WTC11 (cell line): ENCODE measurements at regions not wholly inside any gene's neighbourhood (a gene's known extent, or its start where the extent isn't known, plus 50 kb on each side); places are given as distances from the start of the nearest gene placed in this dataset.

Experiments
- ATAC-seq: fragments of 200-7000 bp; cut with Tn5 transposase; 2 replicates; pipeline ENCODE4 v1.10.0; 2021; ENCODE audit warnings: mild to moderate bottlenecking, moderate library complexity
- CTCF ChIA-PET: fragments of 300-600 bp; sonication (Branson Sonifier 250); formaldehyde crosslinking; loops from one replicate; lab custom pipeline; 2021; ENCODE audit warnings: antibody characterized with exemption; lab: Charles Lee
- POLR2A ChIA-PET: fragments of 350-600 bp; sonication (Branson Sonifier 250); formaldehyde crosslinking; loops from one replicate; lab custom pipeline; 2021; ENCODE audit warnings: antibody characterized with exemption; lab: Charles Lee
- DNase-seq: peaks from one replicate; pipeline ENCODE4 v3.0.0; 2021; ENCODE audit warnings: low spot score
- H3K27ac Mint-ChIP-seq: 2 replicates; pipeline ENCODE4 v1.8.0; 2021; ENCODE audit warnings: mixed read lengths
- H3K27me3 Mint-ChIP-seq: 2 replicates; pipeline ENCODE4 v1.8.0; 2021; ENCODE audit warnings: low read depth, mild to moderate bottlenecking, moderate library complexity, mixed read lengths
- H3K36me3 Mint-ChIP-seq: 2 replicates; pipeline ENCODE4 v1.8.0; 2021; ENCODE audit warnings: mixed read lengths
- H3K4me1 Mint-ChIP-seq: 2 replicates; pipeline ENCODE4 v1.8.0; 2022; ENCODE audit warnings: mixed read lengths
- H3K4me3 Mint-ChIP-seq: 2 replicates; pipeline ENCODE4 v1.8.0; 2021; ENCODE audit warnings: mild to moderate bottlenecking, moderate library complexity, mixed read lengths
- H3K9me3 Mint-ChIP-seq: 2 replicates; pipeline ENCODE4 v1.8.0; 2021; ENCODE audit warnings: mixed read lengths
- ATF2 ChIP-seq: sonication (generic); formaldehyde crosslinking; IDR thresholded peaks from 2 replicates; pipeline ENCODE4 v1.8.1; 2022; ENCODE audit warnings: low read depth, missing genetic modification reagents, borderline replicate concordance
- ATF3 ChIP-seq: sonication (generic); formaldehyde crosslinking; conservative IDR thresholded peaks from 2 replicates; pipeline ENCODE4 v1.8.1; 2022; ENCODE audit warnings: mild to moderate bottlenecking, missing genetic modification reagents
- CREB1 ChIP-seq: sonication (generic); formaldehyde crosslinking; IDR thresholded peaks from 2 replicates; pipeline ENCODE4 v1.8.0; 2023; ENCODE audit warnings: mild to moderate bottlenecking, missing genetic modification reagents
- E2F1 ChIP-seq: sonication (generic); formaldehyde crosslinking; IDR thresholded peaks from 2 replicates; pipeline ENCODE4 v1.8.0; 2022; ENCODE audit warnings: mild to moderate bottlenecking, missing genetic modification reagents
- E2F4 ChIP-seq: sonication (generic); formaldehyde crosslinking; IDR thresholded peaks from 2 replicates; pipeline ENCODE4 v1.8.1; 2022; ENCODE audit warnings: low read depth, mild to moderate bottlenecking, moderate library complexity, missing genetic modification reagents, borderline replicate concordance
- ESRRA ChIP-seq: sonication (generic); formaldehyde crosslinking; IDR thresholded peaks from 2 replicates; pipeline ENCODE4 v1.8.1; 2022; ENCODE audit warnings: mild to moderate bottlenecking, missing genetic modification reagents, borderline replicate concordance
- ETV6 ChIP-seq: sonication (generic); formaldehyde crosslinking; IDR thresholded peaks from 2 replicates; pipeline ENCODE4 v1.8.1; 2022; ENCODE audit warnings: mild to moderate bottlenecking, missing genetic modification reagents
- GABPB1 ChIP-seq: sonication (generic); formaldehyde crosslinking; IDR thresholded peaks from 2 replicates; pipeline ENCODE4 v1.8.1; 2023; ENCODE audit warnings: mild to moderate bottlenecking, missing genetic modification reagents
- GTF2I ChIP-seq: fragments of 250-450 bp; sonication (Bioruptor Pico); conservative IDR thresholded peaks from 2 replicates; pipeline ENCODE4 v1.4.0; 2021; ENCODE audit warnings: mild to moderate bottlenecking
- IRF1 ChIP-seq: sonication (generic); formaldehyde crosslinking; IDR thresholded peaks from 2 replicates; pipeline ENCODE4 v1.8.0; 2023; ENCODE audit warnings: missing genetic modification reagents
- JUN ChIP-seq: sonication (generic); formaldehyde crosslinking; IDR thresholded peaks from 2 replicates; pipeline ENCODE4 v1.8.0; 2023; ENCODE audit warnings: mild to moderate bottlenecking, missing genetic modification reagents
- MAX ChIP-seq: sonication (generic); formaldehyde crosslinking; IDR thresholded peaks from 2 replicates; pipeline ENCODE4 v1.8.0; 2022; ENCODE audit warnings: mild to moderate bottlenecking, missing genetic modification reagents
- NR2C2 ChIP-seq: sonication (generic); formaldehyde crosslinking; IDR thresholded peaks from 2 replicates; pipeline ENCODE4 v1.8.0; 2022; ENCODE audit warnings: mild to moderate bottlenecking, missing genetic modification reagents
- PRRX2 ChIP-seq: fragments of 250-450 bp; sonication (Bioruptor Pico); IDR thresholded peaks from 2 replicates; pipeline ENCODE4 v1.8.0; 2021; ENCODE audit warnings: mild to moderate bottlenecking
- SP1 ChIP-seq: sonication (generic); formaldehyde crosslinking; conservative IDR thresholded peaks from 2 replicates; pipeline ENCODE4 v1.8.1; 2022; ENCODE audit warnings: missing genetic modification reagents
- USF1 ChIP-seq: sonication (generic); formaldehyde crosslinking; IDR thresholded peaks from 2 replicates; pipeline ENCODE4 v1.8.0; 2022; ENCODE audit warnings: mild to moderate bottlenecking, missing genetic modification reagents
- ZMAT4 ChIP-seq: fragments of 250-450 bp; sonication (Bioruptor Pico); IDR thresholded peaks from 2 replicates; pipeline ENCODE4 v1.9.0; 2021; ENCODE audit warnings: mild to moderate bottlenecking
- ZNF219 ChIP-seq: sonication (generic); formaldehyde crosslinking; IDR thresholded peaks from 2 replicates; pipeline ENCODE4 v1.8.0; 2023; ENCODE audit warnings: missing genetic modification reagents, mild to moderate bottlenecking, borderline replicate concordance
- ZNF281 ChIP-seq: sonication (generic); formaldehyde crosslinking; IDR thresholded peaks from 2 replicates; pipeline ENCODE4 v1.8.0; 2023; ENCODE audit warnings: mild to moderate bottlenecking, missing genetic modification reagents
- ZNF317 ChIP-seq: sonication (generic); formaldehyde crosslinking; IDR thresholded peaks from 2 replicates; pipeline ENCODE4 v1.8.1; 2023; ENCODE audit warnings: low read depth, mild to moderate bottlenecking, moderate library complexity, missing genetic modification reagents, borderline replicate concordance
- ZNF425 ChIP-seq: fragments of 250-450 bp; sonication (Bioruptor Pico); conservative IDR thresholded peaks from 2 replicates; pipeline ENCODE4 v1.9.0; 2021; ENCODE audit warnings: mild to moderate bottlenecking
- ZNF512 ChIP-seq: sonication (generic); formaldehyde crosslinking; IDR thresholded peaks from 2 replicates; pipeline ENCODE4 v1.8.1; 2022; ENCODE audit warnings: missing genetic modification reagents, borderline replicate concordance

- Mint-ChIP-seq H3K27me3 (no peaks in the 10 kb centered on the region), H3K9me3 (peaks cover 2% of the 10 kb centered on the region), H3K4me3 (no peak overlapping the region)
- ChIA-PET CTCF (interaction anchor here (0.7 kb wide), 1 partner anchor 15 kb away, joined by 3 read pairs; no protein-coding TSS in a partner anchor), POLR2A (interaction anchor here (0.6 kb wide), 1 partner anchor 703 kb away, joined by 3 read pairs; no protein-coding TSS in a partner anchor)
- no peak for TF ChIP-seq ZMAT4
- TF ChIP-seq JUN (CRISPR knock-in tag) = no peak
- no peak for TF ChIP-seq IRF1 (CRISPR knock-in tag)
- no peak for TF ChIP-seq MAX
- TF ChIP-seq ETV6 (CRISPR knock-in tag) = no peak
- TF ChIP-seq GABPB1 (CRISPR knock-in tag) = no peak
- TF ChIP-seq SP1 (CRISPR knock-in tag) = no peak
- no peak for TF ChIP-seq ESRRA (CRISPR knock-in tag)
- TF ChIP-seq, all 79 proteins: peak for 0
- H3K4me1 Mint-ChIP-seq = peaks cover 5% of the 10 kb centered on the region
- DNase-seq = no peak
- no peaks in the 10 kb centered on the region for H3K36me3 Mint-ChIP-seq
- no peak for ATAC-seq
- no peak overlapping the region for H3K27ac Mint-ChIP-seq
Measured at GRCh38 chr18:10017043-10017442, 103.2 kb downstream of the VAPA start.

- Mint-ChIP-seq H3K36me3 (no peaks in the 10 kb centered on the region), H3K27ac (no peak overlapping the region), H3K9me3 (peaks cover 13% of the 10 kb centered on the region), H3K27me3 (no peaks in the 10 kb centered on the region), H3K4me3 (no peak overlapping the region), H3K4me1 (peaks cover 5% of the 10 kb centered on the region)
- ChIA-PET CTCF (interaction anchor here (0.7 kb wide), 1 partner anchor 29 kb away, joined by 3 read pairs; no protein-coding TSS in a partner anchor), POLR2A (no interaction called here)
- DNase-seq (no peak), ATAC-seq (no peak)
- no peak for TF ChIP-seq ATF2 (CRISPR knock-in tag)
- TF ChIP-seq NR2C2 = no peak
- TF ChIP-seq E2F1 = no peak
- TF ChIP-seq ZNF281 = no peak
- TF ChIP-seq PRRX2 = no peak
- no peak for TF ChIP-seq E2F4 (CRISPR knock-in tag)
- TF ChIP-seq ZNF317 (CRISPR knock-in tag) = no peak
- no peak for TF ChIP-seq ATF3
- TF ChIP-seq CREB1 (CRISPR knock-in tag) = no peak
- TF ChIP-seq ZNF219 (CRISPR knock-in tag) = no peak
- TF ChIP-seq ZNF425 (CRISPR knock-in tag) = no peak
- no peak for TF ChIP-seq GTF2I (CRISPR knock-in tag)
- no peak for TF ChIP-seq ZNF512 (CRISPR knock-in tag)
- no peak for TF ChIP-seq USF1 (CRISPR knock-in tag)
Measured at GRCh38 chr18:10018289-10018688, 104.5 kb downstream of the VAPA start.
